Prostate gland (tissue), 2 donors: ENCODE measurements at regions not wholly inside any gene's neighbourhood (a gene's known extent, or its start where the extent isn't known, plus 50 kb on each side); places are given as distances from the start of the nearest gene placed in this dataset.

Source experiments
- DNase-seq: peaks from one replicate; pipeline ENCODE4 v3.0.0-alpha.2; 2019; ENCODE audit warnings: low spot score
- H3K27ac ChIP-seq, 2 donors: fragments of 200-600 bp; sonication (generic); 2 replicates each; pipeline ENCODE4 v1.5.1; 2017 to 2019
- H3K27me3 ChIP-seq: fragments of 200-600 bp; sonication (generic); replicated peaks from 2 replicates; pipeline ENCODE4 v1.5.1; 2019; ENCODE audit not compliant: insufficient read depth
- H3K36me3 ChIP-seq, 2 donors: fragments of 200-600 bp; sonication (generic); 1 replicate in 1 of 2; 2 replicates in 1 of 2; pipeline versions ENCODE4 v1.5.1 to v1.8.1; 2017 to 2019
- H3K4me1 ChIP-seq: fragments of 200-600 bp; sonication (generic); replicated peaks from 2 replicates; pipeline ENCODE4 v1.5.1; 2019
- H3K4me3 ChIP-seq, 2 donors: fragments of 200-600 bp; sonication (generic); 2 replicates each; pipeline ENCODE4 v1.5.1; 2017 to 2019
- H3K9me3 ChIP-seq: fragments of 200-600 bp; sonication (generic); 2 replicates; pipeline ENCODE4 v1.5.1; 2017
- CTCF ChIP-seq, 4 experiments: fragments of 200-600 bp in 2 of 4; fragments of 450-650 bp in 2 of 4; sonication (generic) in 2 of 4; IDR thresholded peaks; 1 replicate in 3 of 4; 2 replicates in 1 of 4; pipeline ENCODE4 v1.5.1; 2016 to 2019; ENCODE audit warnings: antibody characterized with exemption in 4 of 4, mild to moderate bottlenecking in 2 of 4, moderate library complexity in 2 of 4
- POLR2A ChIP-seq: fragments of 450-650 bp; IDR thresholded peaks from one replicate; pipeline ENCODE4 v1.6.1; 2016; ENCODE audit warnings: antibody characterized with exemption, mild to moderate bottlenecking
- POLR2AphosphoS5 ChIP-seq: sonication (generic); formaldehyde crosslinking; IDR thresholded peaks from one replicate; pipeline ENCODE4 v1.6.1; 2017; ENCODE audit warnings: antibody characterized with exemption
- WGBS: methylation state at CpG from one replicate; pipeline ENCODE4 v1.1.5; 2018; 5-methylcytosine and 5-hydroxymethylcytosine counted together
- intact Hi-C: fragments of 100-400 bp; cut with DNase I; formaldehyde crosslinking; loops from one replicate; pipeline ENCODE4 v1.14.2; 2022

GRCh38 chr3:124621498-124621897, 108.8 kb upstream of the UMPS start:
- no peaks in the 10 kb centered on the region for H3K9me3 ChIP-seq
- DNase-seq = no peak
- WGBS = 55% methylated on average over 3 of the region's 3 CpGs
- no peak overlapping the region for H3K27ac ChIP-seq
- intact Hi-C loops = no loop called here
- H3K36me3 ChIP-seq = no peaks in the 10 kb centered on the region
- no peak for TF ChIP-seq POLR2A
- no peak for TF ChIP-seq POLR2AphosphoS5
- no peak for TF ChIP-seq CTCF (IDR thresholded peaks at IDR 0.05)
- H3K4me1 ChIP-seq = no peaks in the 10 kb centered on the region
- H3K27me3 ChIP-seq = no peaks in the 10 kb centered on the region
- no peak overlapping the region for H3K4me3 ChIP-seq

- Histone ChIP-seq H3K36me3 (no peaks in the 10 kb centered on the region), H3K9me3 (no peaks in the 10 kb centered on the region), H3K27ac (no peak overlapping the region), H3K4me3 (no peak overlapping the region), H3K27me3 (no peaks in the 10 kb centered on the region), H3K4me1 (no peaks in the 10 kb centered on the region)
- no peak for DNase-seq
- TF ChIP-seq CTCF (IDR thresholded peaks at IDR 0.05) (no peak), POLR2AphosphoS5 (no peak), POLR2A (no peak)
- intact Hi-C loops = no loop called here
Observed at GRCh38 chr3:124625074-124625473, 105.2 kb upstream of the UMPS start.

GRCh38 chr3:124627501-124627908, 102.7 kb upstream of the UMPS start:
- 73% methylated on average over 6 of the region's 6 CpGs for WGBS
- Histone ChIP-seq H3K4me3 (no peak overlapping the region), H3K36me3 (no peaks in the 10 kb centered on the region), H3K9me3 (no peaks in the 10 kb centered on the region), H3K4me1 (no peaks in the 10 kb centered on the region), H3K27ac (no peak overlapping the region), H3K27me3 (no peaks in the 10 kb centered on the region)
- DNase-seq = no peak
- no peak for TF ChIP-seq POLR2AphosphoS5
- no peak for TF ChIP-seq POLR2A
- no peak for TF ChIP-seq CTCF (IDR thresholded peaks at IDR 0.05)
- intact Hi-C loops = no loop called here

- Histone ChIP-seq H3K4me1 (no peaks in the 10 kb centered on the region), H3K36me3 (no peaks in the 10 kb centered on the region), H3K27ac (no peak overlapping the region), H3K27me3 (no peaks in the 10 kb centered on the region), H3K9me3 (no peaks in the 10 kb centered on the region), H3K4me3 (no peak overlapping the region)
- intact Hi-C loops = no loop called here
- DNase-seq = no peak
- WGBS = 66% methylated on average over 4 of the region's 4 CpGs
- no peak for TF ChIP-seq CTCF (IDR thresholded peaks at IDR 0.05)
- no peak for TF ChIP-seq POLR2A
- no peak for TF ChIP-seq POLR2AphosphoS5
Observed at GRCh38 chr3:124628863-124629262, 101.4 kb upstream of the UMPS start.

- intact Hi-C loops = no loop called here
- Histone ChIP-seq H3K27ac (no peak overlapping the region), H3K4me1 (no peaks in the 10 kb centered on the region), H3K4me3 (no peak overlapping the region), H3K36me3 (no peaks in the 10 kb centered on the region), H3K9me3 (no peaks in the 10 kb centered on the region), H3K27me3 (no peaks in the 10 kb centered on the region)
- no peak for DNase-seq
- WGBS = 96% methylated on average over 2 of the region's 2 CpGs
- no peak for TF ChIP-seq CTCF (IDR thresholded peaks at IDR 0.05)
- no peak for TF ChIP-seq POLR2AphosphoS5
- no peak for TF ChIP-seq POLR2A
Observed at GRCh38 chr3:124629497-124629896, 100.8 kb upstream of the UMPS start.
